HEK293T (cell line): ENCODE measurements at regions not wholly inside any gene's neighbourhood (a gene's known extent, or its start where the extent isn't known, plus 50 kb on each side); places are given as distances from the start of the nearest gene placed in this dataset.

Experiments
- ARNT ChIP-seq: fragments of 450-650 bp; IDR thresholded peaks from 2 replicates; pipeline ENCODE4 v1.6.1; 2017; ENCODE audit warnings: mild to moderate bottlenecking
- BHLHE40 ChIP-seq: fragments of 450-650 bp; IDR thresholded peaks from 2 replicates; pipeline ENCODE4 v1.6.1; 2016; ENCODE audit warnings: mild to moderate bottlenecking, moderate library complexity, borderline replicate concordance
- FOXK2 ChIP-seq: fragments of 450-650 bp; IDR thresholded peaks from 2 replicates; pipeline ENCODE4 v1.6.1; 2016; ENCODE audit warnings: mild to moderate bottlenecking
- HDGF ChIP-seq: fragments of 450-650 bp; IDR thresholded peaks from 2 replicates; pipeline ENCODE4 v1.6.1; 2017; ENCODE audit warnings: antibody characterized with exemption, borderline replicate concordance
- LEF1 ChIP-seq: fragments of 450-650 bp; IDR thresholded peaks from 2 replicates; pipeline ENCODE4 v1.6.1; 2017; ENCODE audit warnings: mild to moderate bottlenecking, borderline replicate concordance
- SP1 ChIP-seq: fragments of 450-650 bp; IDR thresholded peaks from 2 replicates; pipeline ENCODE4 v1.6.1; 2017
- SUZ12 ChIP-seq: fragments of 450-650 bp; IDR thresholded peaks from 2 replicates; pipeline ENCODE4 v1.6.1; 2016; ENCODE audit warnings: mild to moderate bottlenecking
- ZNF384 ChIP-seq: fragments of 450-650 bp; IDR thresholded peaks from 2 replicates; pipeline ENCODE4 v1.6.1; 2016

DNA sequence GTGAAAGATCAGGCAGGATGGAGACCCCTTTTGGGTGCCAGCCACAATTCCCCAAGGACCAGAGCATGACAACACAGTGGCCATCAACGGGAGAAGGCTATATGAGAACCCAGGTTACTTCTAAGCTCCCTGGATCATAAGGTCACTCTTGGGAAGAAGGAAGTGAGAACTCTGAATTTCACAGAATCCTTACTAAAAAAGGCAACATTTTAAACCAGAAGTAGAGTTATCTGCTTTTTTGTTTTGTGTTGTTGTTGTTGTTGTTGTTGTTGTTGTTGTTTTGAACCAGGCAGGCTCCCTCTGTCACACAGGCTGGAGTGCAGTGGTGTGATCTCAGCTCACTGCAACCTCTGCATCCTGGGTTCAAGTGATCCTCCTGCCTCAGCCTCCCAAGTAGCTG is 107.4 kb upstream of the TNFAIP3 start:
- TF ChIP-seq SP1 (no peak), SUZ12 (no peak), FOXK2 (no peak), HDGF (no peak), LEF1 (no peak), ZNF384 (no peak), BHLHE40 (no peak), ARNT (no peak)
